HL-60 (cell line): ENCODE measurements at regions not wholly inside any gene's neighbourhood (a gene's known extent, or its start where the extent isn't known, plus 50 kb on each side); places are given as distances from the start of the nearest gene placed in this dataset.

Experiments used
- POLR2AphosphoS5 ChIP-seq: IDR thresholded peaks from 2 replicates; pipeline ENCODE4 v1.6.1; 2012; ENCODE audit warnings: low read depth
- TF ChIP-seq, protein P1 (sequence below): IDR thresholded peaks from one replicate; pipeline ENCODE4 v1.5.1; 2011; ENCODE audit warnings: low read length, control low read depth, inconsistent platforms; ENCODE audit not compliant: insufficient read depth

DNA sequence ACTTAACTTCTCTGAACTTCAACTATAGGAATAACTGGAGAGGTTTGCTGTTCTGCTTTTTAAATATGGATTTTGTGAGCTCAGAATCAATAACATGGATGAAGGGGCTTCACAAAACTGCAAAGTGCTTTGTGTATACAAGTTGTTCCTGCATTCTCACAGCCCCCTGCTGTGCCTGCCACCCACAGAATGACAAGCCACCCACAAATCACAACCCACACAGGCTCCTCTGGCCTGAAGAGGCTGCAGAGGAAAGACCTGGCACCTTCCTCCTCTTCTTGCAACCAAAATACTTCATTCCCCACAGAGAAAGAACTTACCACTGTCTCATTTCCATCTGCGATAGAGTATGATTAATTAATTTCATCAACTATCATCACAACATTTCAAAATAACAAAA is 106.7 kb upstream of the NHSL1 start:
- TF ChIP-seq, protein P1, sequence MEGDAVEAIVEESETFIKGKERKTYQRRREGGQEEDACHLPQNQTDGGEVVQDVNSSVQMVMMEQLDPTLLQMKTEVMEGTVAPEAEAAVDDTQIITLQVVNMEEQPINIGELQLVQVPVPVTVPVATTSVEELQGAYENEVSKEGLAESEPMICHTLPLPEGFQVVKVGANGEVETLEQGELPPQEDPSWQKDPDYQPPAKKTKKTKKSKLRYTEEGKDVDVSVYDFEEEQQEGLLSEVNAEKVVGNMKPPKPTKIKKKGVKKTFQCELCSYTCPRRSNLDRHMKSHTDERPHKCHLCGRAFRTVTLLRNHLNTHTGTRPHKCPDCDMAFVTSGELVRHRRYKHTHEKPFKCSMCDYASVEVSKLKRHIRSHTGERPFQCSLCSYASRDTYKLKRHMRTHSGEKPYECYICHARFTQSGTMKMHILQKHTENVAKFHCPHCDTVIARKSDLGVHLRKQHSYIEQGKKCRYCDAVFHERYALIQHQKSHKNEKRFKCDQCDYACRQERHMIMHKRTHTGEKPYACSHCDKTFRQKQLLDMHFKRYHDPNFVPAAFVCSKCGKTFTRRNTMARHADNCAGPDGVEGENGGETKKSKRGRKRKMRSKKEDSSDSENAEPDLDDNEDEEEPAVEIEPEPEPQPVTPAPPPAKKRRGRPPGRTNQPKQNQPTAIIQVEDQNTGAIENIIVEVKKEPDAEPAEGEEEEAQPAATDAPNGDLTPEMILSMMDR = no peak
- no peak for TF ChIP-seq POLR2AphosphoS5
